ENCODE measurements at regions not wholly inside any gene's neighbourhood (a gene's known extent, or its start where the extent isn't known, plus 50 kb on each side); places are given as distances from the start of the nearest gene placed in this dataset.

- DNase-seq = no peak
Measured at GRCh38 chr18:44520981-44521667, 159.6 kb upstream of the SETBP1 start.

GRCh38 chr18:44521668-44522022 lies 159.0 kb upstream of the SETBP1 start:
- no peak for DNase-seq

GRCh38 chr18:44526705-44527415 lies 153.8 kb upstream of the SETBP1 start:
- no peak for DNase-seq

- DNase-seq = no peak
Measured at GRCh38 chr18:44533071-44533470, 147.6 kb upstream of the SETBP1 start.

- DNase-seq = no peak
Measured at GRCh38 chr18:44536046-44536445, 144.6 kb upstream of the SETBP1 start.

- DNase-seq = no peak
Measured at GRCh38 chr18:44536619-44537018, 144.1 kb upstream of the SETBP1 start.

- DNase-seq = no peak
Measured at GRCh38 chr18:44537526-44537925, 143.2 kb upstream of the SETBP1 start.

- no peak for DNase-seq
Measured at GRCh38 chr18:44539926-44540325, 140.8 kb upstream of the SETBP1 start.

GRCh38 chr18:44541159-44541558 lies 139.5 kb upstream of the SETBP1 start:
- DNase-seq = no peak

GRCh38 chr18:44541781-44542180 lies 138.9 kb upstream of the SETBP1 start:
- no peak for DNase-seq

- no peak for DNase-seq
Measured at GRCh38 chr18:44543387-44543786, 137.3 kb upstream of the SETBP1 start.

GRCh38 chr18:44545359-44545985 lies 135.2 kb upstream of the SETBP1 start:
- DNase-seq = no peak

GRCh38 chr18:44546954-44547353 lies 133.7 kb upstream of the SETBP1 start:
- no peak for DNase-seq

GRCh38 chr18:44548291-44549221 lies 132.1 kb upstream of the SETBP1 start:
- DNase-seq = no peak

GRCh38 chr18:44552706-44553105 lies 128.0 kb upstream of the SETBP1 start:
- no peak for DNase-seq

GRCh38 chr18:44556296-44556695 lies 124.4 kb upstream of the SETBP1 start:
- DNase-seq = no peak

- DNase-seq = no peak
Measured at GRCh38 chr18:44557616-44558151, 123.0 kb upstream of the SETBP1 start.

GRCh38 chr18:44558767-44559166 lies 121.9 kb upstream of the SETBP1 start:
- DNase-seq = no peak

GRCh38 chr18:44562986-44563385 lies 117.7 kb upstream of the SETBP1 start:
- DNase-seq = no peak

- DNase-seq = no peak
Measured at GRCh38 chr18:44564922-44565321, 115.8 kb upstream of the SETBP1 start.

GRCh38 chr18:44568342-44568741 lies 112.3 kb upstream of the SETBP1 start:
- DNase-seq = no peak

GRCh38 chr18:44568986-44569385 lies 111.7 kb upstream of the SETBP1 start:
- no peak for DNase-seq
